ENCODE measurements at regions not wholly inside any gene's neighbourhood (a gene's known extent, or its start where the extent isn't known, plus 50 kb on each side); places are given as distances from the start of the nearest gene placed in this dataset.
"Not testable (repeated sequence)": the region's sequence is repeated elsewhere in the genome, so short reads cannot be mapped to it uniquely, and the experiment has no call there.

DNA sequence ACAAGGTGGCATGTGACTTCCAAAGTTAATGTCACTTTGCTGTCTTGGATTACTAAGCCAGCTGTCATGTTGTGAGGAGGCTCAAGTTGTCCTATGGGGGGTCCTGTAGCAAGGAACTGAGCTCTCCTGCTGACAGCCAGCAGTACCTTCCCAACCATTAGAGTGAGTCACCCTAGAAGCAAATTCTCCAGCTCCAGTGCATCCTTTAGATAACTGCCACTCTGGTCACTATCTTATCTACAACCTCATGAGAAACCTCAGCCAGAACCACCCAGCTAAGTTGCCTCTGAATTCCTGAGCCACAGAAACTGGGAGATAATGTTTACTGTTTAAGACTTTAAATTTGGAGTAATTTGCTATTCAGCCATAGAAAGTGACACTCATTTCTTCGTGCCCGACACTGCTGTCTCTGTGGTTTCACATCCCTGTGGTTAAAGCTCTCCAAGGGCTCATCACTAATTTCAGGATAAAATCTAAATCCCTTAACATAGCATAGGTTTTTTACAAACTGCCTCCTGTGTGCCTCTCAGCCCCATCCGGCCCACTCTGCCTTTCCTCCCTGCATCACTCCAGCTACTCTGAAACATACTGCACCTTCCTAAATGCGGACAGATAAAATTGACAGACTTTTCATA, 83.5 kb downstream of the PRR15 start:
- no peaks in the 10 kb centered on the region for H3K9me3 ChIP-seq
- TF ChIP-seq POLR2A (IDR thresholded peaks at IDR 0.05) (no peak), CTCF (IDR thresholded peaks at IDR 0.05) (no peak)
- H3K4me3 ChIP-seq: no peak overlapping the region
- DNase-seq: no peak
- no peaks in the 10 kb centered on the region for H3K36me3 ChIP-seq
- no peaks in the 10 kb centered on the region for H3K4me1 ChIP-seq
- H3K27me3 ChIP-seq: no peaks in the 10 kb centered on the region
- no peak overlapping the region for H3K27ac ChIP-seq

- DNase-seq, H3K4me3 ChIP-seq, H3K27me3 ChIP-seq, H3K9me3 ChIP-seq, H3K36me3 ChIP-seq, H3K4me1 ChIP-seq, H3K27ac ChIP-seq: not testable (repeated sequence)
These were observed 84.1 kb downstream of the PRR15 start for GRCh38 chr7:29647691-29648210.

- no peak for TF ChIP-seq POLR2A (IDR thresholded peaks at IDR 0.05)
- TF ChIP-seq CTCF (IDR thresholded peaks at IDR 0.05): no peak
- no peaks in the 10 kb centered on the region for H3K4me1 ChIP-seq
- no peaks in the 10 kb centered on the region for H3K9me3 ChIP-seq
- no peak overlapping the region for H3K27ac ChIP-seq
- no peak overlapping the region for H3K4me3 ChIP-seq
- no peaks in the 10 kb centered on the region for H3K36me3 ChIP-seq
- DNase-seq: no peak
- H3K27me3 ChIP-seq: no peaks in the 10 kb centered on the region
These were observed 85.5 kb downstream of the PRR15 start for GRCh38 chr7:29649028-29649716.

DNA sequence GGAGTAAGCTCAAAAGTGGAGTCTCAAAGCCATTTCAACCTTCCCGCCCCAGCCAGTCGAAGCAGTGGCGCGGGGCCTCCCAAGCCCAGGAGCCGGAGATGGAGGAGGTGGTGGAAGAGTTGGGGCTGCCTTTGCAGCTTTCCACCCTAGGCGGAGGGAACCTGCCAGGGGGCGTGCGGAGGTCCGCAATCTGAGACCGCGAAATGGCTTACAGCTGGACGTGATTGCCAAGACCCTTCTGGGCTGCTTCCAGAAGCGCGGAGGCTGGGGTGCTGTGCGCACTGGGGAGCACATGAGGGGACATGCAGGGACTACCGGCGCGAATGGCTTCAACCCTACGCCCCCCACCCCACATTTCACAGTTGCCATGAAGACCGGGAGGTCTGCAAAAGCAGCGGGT, 86.2 kb downstream of the PRR15 start:
- H3K4me1 ChIP-seq: no peaks in the 10 kb centered on the region
- TF ChIP-seq CTCF (IDR thresholded peaks at IDR 0.05): no peak
- TF ChIP-seq POLR2A (IDR thresholded peaks at IDR 0.05): no peak
- H3K9me3 ChIP-seq: no peaks in the 10 kb centered on the region
- H3K27ac ChIP-seq: no peak overlapping the region
- DNase-seq: no peak
- no peaks in the 10 kb centered on the region for H3K36me3 ChIP-seq
- no peak overlapping the region for H3K4me3 ChIP-seq
- no peaks in the 10 kb centered on the region for H3K27me3 ChIP-seq

DNA sequence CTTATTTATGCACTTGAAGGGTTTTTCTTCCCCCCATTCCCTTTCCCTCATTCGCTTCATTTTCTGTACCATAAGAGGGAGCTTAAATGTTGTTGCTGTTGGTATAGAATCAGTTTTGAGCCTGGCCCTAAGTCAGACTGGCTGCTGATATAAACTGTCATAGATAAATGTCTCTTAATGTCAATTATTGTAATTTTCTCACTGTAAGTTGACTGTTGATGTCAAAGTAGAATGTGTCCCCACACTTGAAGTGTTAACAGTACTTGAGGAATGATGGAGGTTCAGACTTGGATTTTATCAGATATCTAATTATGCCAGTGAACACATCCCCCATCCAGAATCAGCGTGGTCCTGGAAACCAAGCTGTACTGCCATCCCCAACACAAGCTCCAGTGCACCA, 87.8 kb downstream of the PRR15 start:
- H3K4me3 ChIP-seq: no peak overlapping the region
- no peak for TF ChIP-seq POLR2A (IDR thresholded peaks at IDR 0.05)
- TF ChIP-seq CTCF (IDR thresholded peaks at IDR 0.05): no peak

GRCh38 chr7:29652556-29652955, 88.9 kb downstream of the PRR15 start:
- Histone ChIP-seq H3K4me3 (no peak overlapping the region), H3K4me1 (no peaks in the 10 kb centered on the region), H3K9me3 (no peaks in the 10 kb centered on the region), H3K36me3 (no peaks in the 10 kb centered on the region), H3K27me3 (no peaks in the 10 kb centered on the region), H3K27ac (no peak overlapping the region)
- TF ChIP-seq CTCF (IDR thresholded peaks at IDR 0.05) (no peak), POLR2A (IDR thresholded peaks at IDR 0.05) (no peak)
- no peak for DNase-seq

More for the DNA sequence above, 87.8 kb downstream of the PRR15 start:
- Histone ChIP-seq H3K27me3 (no peaks in the 10 kb centered on the region), H3K9me3 (no peaks in the 10 kb centered on the region), H3K27ac (no peak overlapping the region), H3K4me1 (no peaks in the 10 kb centered on the region), H3K36me3 (no peaks in the 10 kb centered on the region)
- DNase-seq: no peak

DNA sequence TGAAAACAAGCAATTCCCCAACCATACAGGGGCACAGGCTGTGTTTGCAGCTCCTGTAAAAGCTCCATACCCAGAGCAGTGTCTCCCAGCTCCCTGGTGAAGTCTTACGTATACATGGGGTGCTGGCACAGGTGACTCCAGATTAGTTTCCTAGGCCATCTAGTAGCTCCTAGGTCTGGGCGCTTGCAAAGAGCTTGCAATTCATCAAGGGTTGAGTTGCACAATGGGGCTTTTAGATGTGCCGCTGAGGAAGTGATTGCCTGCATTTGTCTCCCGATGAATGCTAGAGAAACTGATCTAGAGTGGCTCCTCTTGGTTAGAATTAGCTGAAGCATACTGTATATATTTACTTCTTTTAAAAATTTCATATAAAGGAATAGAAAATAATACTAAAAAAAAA, 90.7 kb downstream of the PRR15 start:
- DNase-seq, H3K4me3 ChIP-seq, H3K27ac ChIP-seq, H3K36me3 ChIP-seq, H3K9me3 ChIP-seq, H3K27me3 ChIP-seq, H3K4me1 ChIP-seq: not testable (repeated sequence)

Data from Peyer's patch (tissue), 4 donors.